ENCODE measurements at regions not wholly inside any gene's neighbourhood (a gene's known extent, or its start where the extent isn't known, plus 50 kb on each side); places are given as distances from the start of the nearest gene placed in this dataset.

DNA sequence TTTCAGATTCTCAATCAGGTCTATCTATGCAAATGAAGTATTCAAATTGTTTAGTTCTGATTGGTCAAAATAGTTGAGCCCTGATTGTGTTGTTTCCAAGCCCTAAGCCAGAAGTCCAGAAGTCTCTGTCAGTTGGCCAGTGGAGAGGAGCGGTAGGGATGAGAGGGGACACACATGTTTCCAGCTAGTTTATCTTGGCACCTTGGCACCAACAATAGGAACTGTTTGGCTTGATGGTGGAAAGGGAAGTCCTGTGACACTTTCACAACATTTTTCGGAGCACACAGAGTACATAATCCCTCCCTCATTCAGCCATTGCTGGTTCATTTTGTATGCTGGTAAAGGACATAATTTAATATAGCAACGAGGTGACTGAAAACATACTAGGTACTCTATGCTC is 1661.6 kb downstream of the SUCLG1 start:
- H3K4me1 Mint-ChIP-seq = no peaks in the 10 kb centered on the region
- CTCF ChIA-PET (ENCODE audit: partially characterized antibody) = no interaction called here

DNA sequence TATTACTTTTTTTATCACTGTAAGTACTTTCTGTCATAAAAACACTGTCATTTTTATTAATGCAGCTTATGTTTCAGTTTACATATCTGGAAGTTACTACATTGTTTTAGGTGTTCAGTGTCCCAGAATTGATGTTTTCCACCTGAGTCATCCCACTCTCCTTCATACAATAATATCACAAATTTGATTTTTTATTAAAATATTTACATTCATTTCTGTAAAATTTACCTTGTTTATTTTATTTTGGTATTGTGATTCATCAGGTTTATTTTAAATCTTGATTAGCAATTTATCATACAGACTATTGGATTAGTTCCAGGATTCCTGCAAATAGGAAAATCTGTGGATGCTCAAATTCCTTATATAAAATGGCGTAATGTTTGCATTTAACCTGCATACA is 1662.9 kb downstream of the SUCLG1 start:
- intact Hi-C loops (cut with micrococcal nuclease) = no loop called here
- peaks cover 0 to 20% (median 2%) of the 10 kb centered on the region in 8 donors for H3K9me3 Mint-ChIP-seq
- POLR2A ChIA-PET (ENCODE audit: partially characterized antibody) = no interaction called here

More for the DNA sequence above, 1661.6 kb downstream of the SUCLG1 start:
- Mint-ChIP-seq H3K4me3 (no peak overlapping the region), H3K27me3 (no peaks in the 10 kb centered on the region), H3K9me3 (peaks cover 0 to 22% (median 7%) of the 10 kb centered on the region in 8 donors), H3K36me3 (no peaks in the 10 kb centered on the region), H3K27ac (no peak overlapping the region)
- no peak for DNase-seq
- POLR2A ChIA-PET (ENCODE audit: partially characterized antibody) = no interaction called here
- Histone ChIP-seq H3K27me3 (ENCODE audit: insufficient read depth, low read length) (no peaks in the 10 kb centered on the region), H3K4me3 (ENCODE audit: low read length in 2 of 2) (no peak overlapping the region), H3K9me3 (ENCODE audit: control insufficient read depth in 1 of 2, low read length in 2 of 2) (no peaks in the 10 kb centered on the region), H3K36me3 (ENCODE audit: insufficient read depth, low read length) (no peaks in the 10 kb centered on the region), H3K4me1 (ENCODE audit: insufficient read depth, low read length) (no peaks in the 10 kb centered on the region), H3K27ac (ENCODE audit: low read depth, low read length) (no peak overlapping the region)
- intact Hi-C loops (cut with micrococcal nuclease) = no loop called here

DNA sequence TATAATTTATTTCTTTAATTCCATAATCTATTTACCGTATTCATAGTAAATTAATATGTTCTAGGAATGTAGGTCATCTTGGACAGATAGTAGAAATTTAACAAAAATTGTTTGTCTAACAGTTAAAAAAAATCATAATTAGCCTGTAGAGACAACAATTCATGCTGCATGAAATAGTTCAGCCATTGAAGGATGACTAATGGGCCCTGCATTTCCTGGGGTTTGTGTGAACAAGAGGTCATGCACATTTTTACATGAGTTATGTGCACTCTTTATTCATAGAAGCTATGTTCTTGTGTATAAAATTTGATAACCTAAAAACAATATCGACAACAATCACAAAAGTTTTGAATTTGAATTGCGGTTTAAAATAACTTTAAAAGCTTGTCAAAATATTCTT is 1663.6 kb downstream of the SUCLG1 start:
- Histone ChIP-seq H3K4me3 (ENCODE audit: low read length in 2 of 2) (no peak overlapping the region), H3K36me3 (ENCODE audit: insufficient read depth, low read length) (no peaks in the 10 kb centered on the region), H3K9me3 (ENCODE audit: control insufficient read depth in 1 of 2, low read length in 2 of 2) (no peaks in the 10 kb centered on the region), H3K4me1 (ENCODE audit: insufficient read depth, low read length) (no peaks in the 10 kb centered on the region), H3K27ac (ENCODE audit: low read depth, low read length) (no peak overlapping the region), H3K27me3 (ENCODE audit: insufficient read depth, low read length) (no peaks in the 10 kb centered on the region)
- no peak for DNase-seq
- intact Hi-C loops (cut with micrococcal nuclease) = no loop called here
- Mint-ChIP-seq H3K4me1 (no peaks in the 10 kb centered on the region), H3K9me3 (peaks cover 0 to 21% (median 2%) of the 10 kb centered on the region in 8 donors), H3K27me3 (no peaks in the 10 kb centered on the region), H3K27ac (no peak overlapping the region), H3K36me3 (no peaks in the 10 kb centered on the region), H3K4me3 (no peak overlapping the region)
- CTCF ChIA-PET (ENCODE audit: partially characterized antibody) = no interaction called here
- POLR2A ChIA-PET (ENCODE audit: partially characterized antibody) = no interaction called here

More for the DNA sequence above, 1662.9 kb downstream of the SUCLG1 start:
- H3K4me3 Mint-ChIP-seq = no peak overlapping the region
- Histone ChIP-seq H3K4me1 (ENCODE audit: insufficient read depth, low read length) (no peaks in the 10 kb centered on the region), H3K27ac (ENCODE audit: low read depth, low read length) (no peak overlapping the region), H3K27me3 (ENCODE audit: insufficient read depth, low read length) (no peaks in the 10 kb centered on the region), H3K36me3 (ENCODE audit: insufficient read depth, low read length) (no peaks in the 10 kb centered on the region), H3K9me3 (ENCODE audit: control insufficient read depth in 1 of 2, low read length in 2 of 2) (no peaks in the 10 kb centered on the region), H3K4me3 (ENCODE audit: low read length in 2 of 2) (no peak overlapping the region)
- H3K36me3 Mint-ChIP-seq = no peaks in the 10 kb centered on the region
- H3K27ac Mint-ChIP-seq = no peak overlapping the region
- H3K4me1 Mint-ChIP-seq = no peaks in the 10 kb centered on the region
- no peak for DNase-seq
- CTCF ChIA-PET (ENCODE audit: partially characterized antibody) = no interaction called here
- no peaks in the 10 kb centered on the region for H3K27me3 Mint-ChIP-seq

DNA sequence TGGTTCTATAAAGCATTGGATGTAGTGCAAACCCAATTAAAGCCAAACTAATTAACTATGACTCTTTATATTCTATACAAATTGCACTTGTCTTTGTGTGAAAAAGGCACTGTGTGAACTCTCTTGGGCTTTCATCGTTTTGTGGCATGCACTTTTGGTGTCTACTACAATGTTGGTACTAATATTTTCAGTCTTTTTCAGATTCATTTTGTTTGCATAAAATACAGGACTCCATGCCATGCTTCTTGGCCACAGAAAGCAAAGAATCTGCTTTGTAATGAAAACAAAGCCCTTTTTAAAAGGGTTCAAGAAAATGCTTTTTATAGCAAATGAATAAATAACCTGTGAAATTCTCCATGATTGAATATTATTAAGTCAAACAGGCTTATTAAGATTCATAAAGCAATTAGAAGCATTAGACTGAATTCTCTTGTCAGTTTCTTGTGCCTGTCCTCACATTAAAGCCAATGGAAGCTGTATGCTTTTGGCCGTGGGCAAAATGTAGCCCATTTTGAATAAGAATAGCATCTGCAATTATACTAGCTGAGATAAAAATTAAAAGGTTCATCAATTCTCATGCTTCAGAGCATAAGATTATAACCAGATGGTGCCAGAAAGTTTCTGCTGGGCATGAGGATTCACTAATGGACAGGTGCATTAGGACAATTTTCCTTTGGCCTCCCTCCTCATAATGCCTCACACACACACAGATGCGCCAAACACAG is 1665.2 kb downstream of the SUCLG1 start:
- no peaks in the 10 kb centered on the region for H3K4me1 ChIP-seq (ENCODE audit: insufficient read depth, low read length)
- no peak overlapping the region for H3K27ac ChIP-seq (ENCODE audit: low read depth, low read length)
- no peaks in the 10 kb centered on the region for H3K4me1 Mint-ChIP-seq
- no peaks in the 10 kb centered on the region for H3K27me3 ChIP-seq (ENCODE audit: insufficient read depth, low read length)
- intact Hi-C loops (cut with micrococcal nuclease) = no loop called here
- no peaks in the 10 kb centered on the region for H3K9me3 ChIP-seq (ENCODE audit: control insufficient read depth in 1 of 2, low read length in 2 of 2)
- CTCF ChIA-PET (ENCODE audit: partially characterized antibody) = no interaction called here
- no peaks in the 10 kb centered on the region for H3K36me3 ChIP-seq (ENCODE audit: insufficient read depth, low read length)
- H3K4me3 ChIP-seq (ENCODE audit: low read length in 2 of 2) = no peak overlapping the region
- POLR2A ChIA-PET (ENCODE audit: partially characterized antibody) = no interaction called here
- H3K27me3 Mint-ChIP-seq = no peaks in the 10 kb centered on the region
- peaks cover 0 to 18% (median 3%) of the 10 kb centered on the region in 8 donors for H3K9me3 Mint-ChIP-seq
- H3K36me3 Mint-ChIP-seq = no peaks in the 10 kb centered on the region
- no peak overlapping the region for H3K4me3 Mint-ChIP-seq
- DNase-seq = no peak
- no peak overlapping the region for H3K27ac Mint-ChIP-seq

DNA sequence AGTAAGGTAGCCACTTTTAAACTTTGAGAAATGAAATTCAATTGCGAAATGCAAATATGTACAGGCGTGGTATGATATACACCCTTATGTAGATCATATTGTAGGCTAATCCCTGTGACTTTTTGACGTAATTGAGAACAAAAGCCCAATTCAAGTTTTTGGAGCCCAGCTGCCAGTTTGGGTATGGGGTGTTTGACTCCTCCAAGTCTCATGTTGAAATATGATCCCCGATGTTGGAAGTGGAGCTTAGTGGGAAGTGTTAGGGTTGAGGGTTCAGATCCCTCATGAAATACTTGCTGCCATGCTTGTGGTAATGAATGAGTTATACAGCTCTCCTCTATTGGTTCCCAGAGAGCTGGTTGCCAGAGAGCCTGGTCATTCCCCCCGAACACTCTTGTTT is 1666.8 kb downstream of the SUCLG1 start:
- no peak overlapping the region for H3K27ac ChIP-seq (ENCODE audit: low read depth, low read length)
- CTCF ChIA-PET (ENCODE audit: partially characterized antibody) = no interaction called here
- no peaks in the 10 kb centered on the region for H3K9me3 ChIP-seq (ENCODE audit: control insufficient read depth in 1 of 2, low read length in 2 of 2)
- H3K4me1 Mint-ChIP-seq = no peaks in the 10 kb centered on the region
- H3K27ac Mint-ChIP-seq = no peak overlapping the region
- H3K27me3 Mint-ChIP-seq = no peaks in the 10 kb centered on the region
- no peak overlapping the region for H3K4me3 Mint-ChIP-seq
- no peaks in the 10 kb centered on the region for H3K27me3 ChIP-seq (ENCODE audit: insufficient read depth, low read length)
- H3K36me3 Mint-ChIP-seq = no peaks in the 10 kb centered on the region
- no peaks in the 10 kb centered on the region for H3K36me3 ChIP-seq (ENCODE audit: insufficient read depth, low read length)
- peaks cover 0 to 17% (median 3%) of the 10 kb centered on the region in 8 donors for H3K9me3 Mint-ChIP-seq
- H3K4me1 ChIP-seq (ENCODE audit: insufficient read depth, low read length) = no peaks in the 10 kb centered on the region
- intact Hi-C loops (cut with micrococcal nuclease) = no loop called here
- DNase-seq = no peak
- H3K4me3 ChIP-seq (ENCODE audit: low read length in 2 of 2) = no peak overlapping the region
- POLR2A ChIA-PET (ENCODE audit: partially characterized antibody) = no interaction called here

DNA sequence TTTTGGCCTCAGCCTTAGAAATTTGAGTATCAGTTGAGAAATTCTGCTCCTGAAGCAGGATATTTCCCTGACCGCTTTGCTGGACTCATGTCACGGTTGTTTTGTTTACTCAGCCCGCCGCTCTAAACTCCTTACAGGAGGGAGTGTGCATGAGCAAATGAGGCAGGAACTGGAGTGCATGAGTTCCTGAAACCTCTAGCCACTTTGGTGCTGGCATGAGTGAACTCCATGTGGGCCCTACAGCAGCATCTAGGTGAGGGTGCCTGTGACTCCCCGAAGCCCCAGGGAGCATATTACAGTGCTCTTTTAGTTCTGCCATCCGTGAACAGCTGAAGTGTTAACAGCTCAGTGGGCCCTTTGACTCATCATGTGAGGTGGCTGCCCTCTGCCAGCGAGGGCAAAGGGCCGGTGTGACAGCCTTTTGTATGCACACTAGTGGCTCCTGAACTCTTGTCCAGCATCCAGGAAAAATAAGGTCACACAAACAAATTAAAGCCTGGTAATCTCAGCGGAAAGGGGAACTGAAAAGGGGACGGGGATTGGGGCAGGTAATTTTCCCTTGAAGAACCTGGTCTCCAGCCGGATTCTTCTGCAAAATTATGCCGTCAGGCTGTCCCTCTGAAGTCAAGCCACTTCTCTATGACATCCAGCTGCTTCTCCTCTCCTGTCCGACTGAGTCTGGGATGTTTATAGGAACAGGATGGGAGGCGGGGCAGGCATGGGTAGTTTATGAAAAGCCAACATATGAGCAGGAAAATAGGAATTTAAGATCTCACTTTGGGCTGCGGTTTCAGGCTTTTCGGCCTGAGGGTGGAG is 1668.7 kb downstream of the SUCLG1 start:
- Histone ChIP-seq H3K4me1 (ENCODE audit: insufficient read depth, low read length) (no peaks in the 10 kb centered on the region), H3K27ac (ENCODE audit: low read depth, low read length) (no peak overlapping the region), H3K9me3 (ENCODE audit: control insufficient read depth in 1 of 2, low read length in 2 of 2) (no peaks in the 10 kb centered on the region), H3K4me3 (ENCODE audit: low read length in 2 of 2) (no peak overlapping the region), H3K27me3 (ENCODE audit: insufficient read depth, low read length) (no peaks in the 10 kb centered on the region), H3K36me3 (ENCODE audit: insufficient read depth, low read length) (no peaks in the 10 kb centered on the region)
- POLR2A ChIA-PET (ENCODE audit: partially characterized antibody) = no interaction called here
- H3K27me3 Mint-ChIP-seq = no peaks in the 10 kb centered on the region
- H3K36me3 Mint-ChIP-seq = no peaks in the 10 kb centered on the region
- peaks cover 0 to 22% (median 3%) of the 10 kb centered on the region in 8 donors for H3K9me3 Mint-ChIP-seq
- H3K4me3 Mint-ChIP-seq = no peak overlapping the region
- DNase-seq = no peak
- CTCF ChIA-PET (ENCODE audit: partially characterized antibody) = no interaction called here
- H3K4me1 Mint-ChIP-seq = no peaks in the 10 kb centered on the region
- intact Hi-C loops (cut with micrococcal nuclease) = no loop called here
- H3K27ac Mint-ChIP-seq = no peak overlapping the region

DNA sequence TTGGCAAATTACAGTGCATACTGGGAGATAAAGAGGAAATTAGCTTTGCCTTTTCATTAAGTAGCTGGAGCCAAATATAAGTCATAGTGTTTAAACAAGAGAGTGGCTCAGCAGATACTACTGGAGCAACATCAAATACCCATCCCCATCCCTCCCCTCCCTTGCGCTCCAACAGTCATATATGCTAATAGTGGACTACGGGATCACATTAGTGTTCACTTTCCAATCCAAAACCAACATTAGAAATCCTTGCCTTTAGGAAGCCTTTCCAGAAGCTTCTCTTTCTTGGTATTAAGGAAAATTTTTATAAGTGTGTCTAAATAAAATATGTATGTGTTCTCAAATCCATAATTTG is 1669.3 kb downstream of the SUCLG1 start:
- H3K36me3 ChIP-seq (ENCODE audit: insufficient read depth, low read length) = no peaks in the 10 kb centered on the region
- no peaks in the 10 kb centered on the region for H3K27me3 ChIP-seq (ENCODE audit: insufficient read depth, low read length)
- H3K4me1 Mint-ChIP-seq = no peaks in the 10 kb centered on the region
- no peaks in the 10 kb centered on the region for H3K27me3 Mint-ChIP-seq
- CTCF ChIA-PET (ENCODE audit: partially characterized antibody) = no interaction called here
- no peak overlapping the region for H3K4me3 Mint-ChIP-seq
- POLR2A ChIA-PET (ENCODE audit: partially characterized antibody) = no interaction called here
- no peaks in the 10 kb centered on the region for H3K4me1 ChIP-seq (ENCODE audit: insufficient read depth, low read length)
- H3K4me3 ChIP-seq (ENCODE audit: low read length in 2 of 2) = no peak overlapping the region
- H3K27ac Mint-ChIP-seq = no peak overlapping the region
- no peak overlapping the region for H3K27ac ChIP-seq (ENCODE audit: low read depth, low read length)
- H3K9me3 Mint-ChIP-seq = peaks cover 0 to 22% (median 3%) of the 10 kb centered on the region in 8 donors
- H3K9me3 ChIP-seq (ENCODE audit: control insufficient read depth in 1 of 2, low read length in 2 of 2) = no peaks in the 10 kb centered on the region
- no peaks in the 10 kb centered on the region for H3K36me3 Mint-ChIP-seq
- intact Hi-C loops (cut with micrococcal nuclease) = no loop called here
- no peak for DNase-seq

All from CD4-positive, alpha-beta memory T cell (primary cell).